H1 (cell line): ENCODE measurements at regions not wholly inside any gene's neighbourhood (a gene's known extent, or its start where the extent isn't known, plus 50 kb on each side); places are given as distances from the start of the nearest gene placed in this dataset.

Experiments used
- CTCF ChIA-PET: fragments of 300-600 bp; sonication (Branson Sonifier 250); formaldehyde crosslinking; loops from one replicate; lab custom pipeline; 2021; ENCODE audit not compliant: partially characterized antibody; lab: Charles Lee
- POLR2A ChIA-PET: fragments of 300-600 bp; sonication (Branson Sonifier 250); formaldehyde crosslinking; loops from one replicate; lab custom pipeline; 2021; ENCODE audit warnings: inconsistent platforms; ENCODE audit not compliant: partially characterized antibody; lab: Charles Lee
- DNase-seq, 2 experiments: peaks; one replicate each; pipeline versions ENCODE4 v3.0.0 to v3.0.0-alpha.2; 2010 to 2022; ENCODE audit warnings: low spot score in 2 of 2, low read depth in 1 of 2, mixed read lengths in 1 of 2
- FAIRE-seq: peaks from 2 replicates; lab custom pipeline; 2011; peaks lifted over from hg19 to GRCh38; lab: Jason Lieb, UNC
- H2AFZ ChIP-seq: 2 replicates; pipeline ENCODE4 v1.8.1; 2012; ENCODE audit warnings: low read length, inconsistent platforms
- H2AK5ac ChIP-seq: 2 replicates; pipeline ENCODE4 v1.6.1; 2013; ENCODE audit warnings: low read depth, low read length
- H2BK120ac ChIP-seq: replicated peaks from 2 replicates; pipeline ENCODE3; 2013; ENCODE audit warnings: low read depth, low read length, inconsistent platforms
- H2BK12ac ChIP-seq: 2 replicates; pipeline ENCODE4 v1.6.1; 2013; ENCODE audit warnings: low read depth, low read length
- H2BK15ac ChIP-seq: 2 replicates; pipeline ENCODE4 v1.6.1; 2013; ENCODE audit warnings: low read length
- H2BK20ac ChIP-seq: 2 replicates; pipeline ENCODE4 v1.6.1; 2013; ENCODE audit warnings: low read length
- H2BK5ac ChIP-seq: 2 replicates; pipeline ENCODE4 v1.6.1; 2013; ENCODE audit warnings: low read depth, low read length
- H3K14ac ChIP-seq: 2 replicates; pipeline ENCODE4 v1.6.1; 2013; ENCODE audit warnings: inconsistent platforms; ENCODE audit not compliant: insufficient read length
- H3K18ac ChIP-seq: 2 replicates; pipeline ENCODE4 v1.6.1; 2013; ENCODE audit warnings: low read length; ENCODE audit errors: extremely low read depth
- H3K23ac ChIP-seq: 2 replicates; pipeline ENCODE4 v1.6.1; 2013; ENCODE audit warnings: inconsistent platforms; ENCODE audit not compliant: insufficient read length
- H3K23me2 ChIP-seq: 2 replicates; pipeline ENCODE4 v1.6.1; 2013; ENCODE audit warnings: low read depth, low read length
- H3K27ac ChIP-seq: 2 replicates; pipeline ENCODE4 v1.6.1; 2011; ENCODE audit warnings: low read depth, low read length, inconsistent platforms
- H3K27me3 ChIP-seq, 4 experiments: replicated peaks in 1 of 4; 1 replicate in 1 of 4; 2 replicates in 3 of 4; pipeline versions ENCODE4 v1.6.1 to v1.8.1; 2011 to 2013; ENCODE audit warnings: low read length in 3 of 4, mild to moderate bottlenecking in 3 of 4, inconsistent platforms in 2 of 4, mixed read lengths in 2 of 4, moderate library complexity in 1 of 4; ENCODE audit not compliant: control insufficient read depth in 3 of 4, insufficient read depth in 3 of 4; ENCODE audit errors: extremely low read depth in 1 of 4
- H3K36me3 ChIP-seq, 4 experiments: 2 replicates each; pipeline versions ENCODE4 v1.6.1 to v1.8.1; 2011 to 2013; ENCODE audit warnings: mild to moderate bottlenecking in 4 of 4, low read length in 3 of 4, moderate library complexity in 2 of 4, control low read depth in 1 of 4, inconsistent platforms in 1 of 4; ENCODE audit not compliant: insufficient read depth in 4 of 4, control insufficient read depth in 2 of 4
- H3K4ac ChIP-seq: replicated peaks from 2 replicates; pipeline ENCODE3; 2013; ENCODE audit warnings: low read length, low read depth, mixed read lengths, inconsistent platforms; ENCODE audit not compliant: insufficient read length
- H3K4me1 ChIP-seq, 4 experiments: replicated peaks in 1 of 4; 1 replicate in 1 of 4; 2 replicates in 3 of 4; pipeline versions ENCODE4 v1.6.1 to v1.8.1; 2011 to 2013; ENCODE audit warnings: low read length in 3 of 4, inconsistent platforms in 2 of 4, mixed read lengths in 1 of 4; ENCODE audit not compliant: insufficient read depth in 4 of 4, control insufficient read depth in 3 of 4
- H3K4me2 ChIP-seq, 2 experiments: 2 replicates each; pipeline versions ENCODE4 v1.6.1 to v1.8.1; 2011 to 2013; ENCODE audit warnings: low read depth in 2 of 2, low read length in 2 of 2, control low read depth in 1 of 2, inconsistent platforms in 1 of 2, mild to moderate bottlenecking in 1 of 2; ENCODE audit not compliant: insufficient read depth in 1 of 2
- H3K4me3 ChIP-seq, 4 experiments: fragments of 200-600, 300-600 bp in 1 of 4; sonication (generic), shearing (Covaris generic), sonication (Bioruptor Twin) in 1 of 4; 2 replicates each; pipeline versions ENCODE4 v1.5.1 to v1.8.1; 2011 to 2016; ENCODE audit warnings: low read length in 4 of 4, low read depth in 3 of 4, control low read depth in 2 of 4, inconsistent platforms in 2 of 4, mild to moderate bottlenecking in 2 of 4, mixed read lengths in 1 of 4, moderate library complexity in 1 of 4; ENCODE audit not compliant: insufficient read depth in 2 of 4; ENCODE audit errors: extremely low read depth in 1 of 4
- H3K56ac ChIP-seq: replicated peaks from 2 replicates; pipeline ENCODE3; 2013; ENCODE audit warnings: low read depth, mild to moderate bottlenecking, mixed read lengths, low read length, inconsistent platforms; ENCODE audit not compliant: insufficient read length
- H3K79me1 ChIP-seq: 2 replicates; pipeline ENCODE4 v1.6.1; 2013; ENCODE audit warnings: low read depth, low read length, control low read depth
- H3K79me2 ChIP-seq, 2 experiments: 2 replicates each; pipeline versions ENCODE4 v1.6.1 to v1.8.1; 2012 to 2013; ENCODE audit warnings: low read length in 2 of 2, mild to moderate bottlenecking in 2 of 2, inconsistent platforms in 1 of 2; ENCODE audit not compliant: insufficient read depth in 2 of 2, control insufficient read depth in 1 of 2
- H3K9ac ChIP-seq, 4 experiments: replicated peaks in 1 of 4; 1 replicate in 1 of 4; 2 replicates in 3 of 4; pipeline versions ENCODE4 v1.6.1 to v1.8.1; 2011 to 2013; ENCODE audit warnings: low read depth in 3 of 4, low read length in 3 of 4, control low read depth in 2 of 4, mild to moderate bottlenecking in 2 of 4, moderate library complexity in 2 of 4, inconsistent platforms in 1 of 4; ENCODE audit errors: extremely low read depth in 1 of 4
- H3K9me3 ChIP-seq, 2 experiments: 2 replicates each; pipeline versions ENCODE4 v1.6.1 to v1.8.1; 2012 to 2013; ENCODE audit warnings: mild to moderate bottlenecking in 2 of 2, moderate library complexity in 2 of 2, control low read depth in 1 of 2, inconsistent platforms in 1 of 2, low read depth in 1 of 2, low read length in 1 of 2, mixed read lengths in 1 of 2; ENCODE audit not compliant: insufficient read depth in 2 of 2
- H4K20me1 ChIP-seq, 2 experiments: replicated peaks in 1 of 2; 2 replicates each; pipeline versions ENCODE3 to v1.8.1; 2011 to 2013; ENCODE audit warnings: inconsistent platforms in 2 of 2, low read length in 2 of 2, mild to moderate bottlenecking in 1 of 2; ENCODE audit not compliant: insufficient read depth in 2 of 2, control insufficient read depth in 1 of 2
- H4K5ac ChIP-seq: 2 replicates; pipeline ENCODE4 v1.6.1; 2013; ENCODE audit warnings: low read length, low read depth, mixed read lengths, inconsistent platforms; ENCODE audit not compliant: insufficient read length
- H4K8ac ChIP-seq: 2 replicates; pipeline ENCODE4 v1.8.0; 2013; ENCODE audit warnings: mild to moderate bottlenecking, moderate library complexity, low read length, inconsistent platforms; ENCODE audit not compliant: insufficient read depth; ENCODE audit errors: extremely low read depth
- H4K91ac ChIP-seq: replicated peaks from 2 replicates; pipeline ENCODE3; 2013; ENCODE audit warnings: low read length, mixed read lengths, inconsistent platforms; ENCODE audit not compliant: insufficient read length
- SUZ12 ChIP-seq: fragments of 200-600 bp; sonication (generic); IDR thresholded peaks from 2 replicates; pipeline ENCODE4 v1.6.1; 2012; ENCODE audit warnings: mild to moderate bottlenecking, inconsistent platforms, low read length, moderate library complexity, mixed read lengths
- WGBS, 2 experiments: shearing (Covaris generic) in 1 of 2; methylation state at CpG; one replicate each; pipeline versions ENCODE4 v1.1.6 to v1.1.7; 2013 to 2015; ENCODE audit warnings: low lambda C conversion rate in 2 of 2, mixed read lengths in 2 of 2, inconsistent platforms in 1 of 2, low coverage in 1 of 2, missing lambda C conversion rate in 1 of 2; ENCODE audit not compliant: insufficient replicate concordance in 2 of 2, insufficient coverage in 1 of 2, insufficient read length in 1 of 2; ENCODE audit errors: extremely low coverage in 1 of 2, missing lambda C conversion rate in 1 of 2; 5-methylcytosine and 5-hydroxymethylcytosine counted together

DNA sequence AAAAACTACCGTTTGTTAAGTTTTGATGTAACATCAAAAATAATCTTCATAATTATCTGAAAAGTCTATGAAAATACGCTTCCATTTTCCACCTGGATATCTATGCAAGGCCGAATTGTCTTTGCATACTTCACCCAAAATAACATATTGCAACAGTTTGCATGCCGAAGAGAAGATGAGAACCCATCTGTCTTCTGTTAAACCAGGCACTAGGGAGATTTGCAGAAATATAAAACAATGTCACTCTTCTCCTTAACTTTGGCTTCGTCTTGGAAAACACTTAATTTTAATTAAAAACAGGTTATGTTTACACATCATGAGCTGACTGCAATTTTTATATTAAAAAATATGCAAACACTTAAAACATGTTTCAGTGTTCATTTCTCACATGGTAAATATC lies 1325.8 kb downstream of the TBC1D22A start:
- H2BK5ac ChIP-seq, result no peak overlapping the region
- H4K20me1 ChIP-seq, result no peaks in the 10 kb centered on the region
- no peak overlapping the region for H3K18ac ChIP-seq
- H3K9me3 ChIP-seq, result no peaks in the 10 kb centered on the region
- no peak overlapping the region for H3K27ac ChIP-seq
- no peak overlapping the region for H3K9ac ChIP-seq
- ChIA-PET POLR2A (no interaction called here), CTCF (no interaction called here)
- H2AFZ ChIP-seq, result no peak overlapping the region
- H3K27me3 ChIP-seq, result 0 out of 7 replicates have a peak, but pooled peaks cover 0 to 3% (median 1%) of the 10 kb centered on the region in 4 experiments
- no peaks in the 10 kb centered on the region for H3K23me2 ChIP-seq
- no peak overlapping the region for H4K91ac ChIP-seq
- no peak overlapping the region for H3K4ac ChIP-seq
- no peak overlapping the region for H3K56ac ChIP-seq
- DNase-seq, result no peak
- TF ChIP-seq SUZ12, result no peak
- peaks cover 0 to 9% (median 0%) of the 10 kb centered on the region in 4 experiments; a peak in 1 of 7 replicates for H3K4me1 ChIP-seq
- H4K5ac ChIP-seq, result no peak overlapping the region
- H2BK12ac ChIP-seq, result no peak overlapping the region
- no peaks in the 10 kb centered on the region for H3K79me2 ChIP-seq
- H4K8ac ChIP-seq, result no peak overlapping the region
- H3K79me1 ChIP-seq, result no peaks in the 10 kb centered on the region; the same call in 1 of the 2 replicates
- no peak overlapping the region for H3K4me2 ChIP-seq
- no peak overlapping the region for H3K4me3 ChIP-seq
- no peak overlapping the region for H3K23ac ChIP-seq
- H2BK20ac ChIP-seq, result no peak overlapping the region
- H3K14ac ChIP-seq, result no peak overlapping the region
- no peak overlapping the region for H2BK120ac ChIP-seq
- H2AK5ac ChIP-seq, result no peak overlapping the region
- no peaks in the 10 kb centered on the region for H3K36me3 ChIP-seq
- H2BK15ac ChIP-seq, result no peak overlapping the region
- FAIRE-seq, result no peak
- WGBS, 2 experiments, result 97% methylated on average over 5 of the region's 5 CpGs; no CpG with 5 or more reads in 1 of the 2 experiments
